PC-3 (cell line): ENCODE measurements at regions not wholly inside any gene's neighbourhood (a gene's known extent, or its start where the extent isn't known, plus 50 kb on each side); places are given as distances from the start of the nearest gene placed in this dataset.

Experiments
- ATAC-seq: fragments of 200-7000 bp; cut with Tn5 transposase; 2 replicates; pipeline ENCODE4 v1.9.1; 2020; ENCODE audit warnings: mild to moderate bottlenecking, moderate library complexity
- BruUV-seq: library from RNA; stranded (reverse); fragments of 400-500 nt; replicated peaks from 2 replicates; lab custom pipeline; 2021; lab: Mats Ljungman, UMichigan
- CTCF ChIA-PET: fragments of 300-600 bp; sonication (Branson Sonifier 250); formaldehyde crosslinking; loops from one replicate; lab custom pipeline; 2022; ENCODE audit warnings: antibody characterized with exemption; lab: Charles Lee
- POLR2A ChIA-PET: fragments of 300-600 bp; sonication (Branson Sonifier 250); formaldehyde crosslinking; loops from one replicate; lab custom pipeline; 2022; ENCODE audit warnings: antibody characterized with exemption; ENCODE audit not compliant: unreplicated experiment; lab: Charles Lee
- DNase-seq: peaks from one replicate; pipeline ENCODE4 v3.0.0-alpha.2; 2015
- H2AFZ ChIP-seq: fragments of 300-600 bp; sonication (generic); 2 replicates; pipeline ENCODE4 v1.6.0; 2016; ENCODE audit warnings: antibody characterized with exemption, low read length
- H3F3A ChIP-seq: fragments of 300-600 bp; sonication (generic); one replicate; pipeline ENCODE4 v1.6.0; 2017; ENCODE audit warnings: antibody characterized with exemption, low read length, control low read depth, mild to moderate bottlenecking; ENCODE audit not compliant: unreplicated experiment
- H3K27ac ChIP-seq: fragments of 300-600 bp; sonication (generic); 2 replicates; pipeline ENCODE4 v1.5.1; 2016; ENCODE audit warnings: mild to moderate bottlenecking, low read length
- H3K27me3 ChIP-seq: fragments of 300-600 bp; sonication (generic); 2 replicates; pipeline ENCODE4 v1.6.1; 2016; ENCODE audit warnings: low read length, mixed read lengths
- H3K36me3 ChIP-seq: fragments of 300-600 bp; sonication (generic); 2 replicates; pipeline ENCODE4 v1.6.1; 2016; ENCODE audit warnings: low read depth, mixed run types, low read length, mixed read lengths
- H3K4me1 ChIP-seq: fragments of 300-600 bp; sonication (generic); 2 replicates; pipeline ENCODE4 v1.5.1; 2016; ENCODE audit warnings: low read length; ENCODE audit not compliant: insufficient read depth
- H3K4me2 ChIP-seq: fragments of 300-600 bp; sonication (generic); 2 replicates; pipeline ENCODE4 v1.6.0; 2016; ENCODE audit warnings: low read length
- H3K4me3 ChIP-seq: fragments of 300-600 bp; sonication (generic); 2 replicates; pipeline ENCODE4 v1.5.1; 2016; ENCODE audit warnings: mild to moderate bottlenecking, low read length, mixed read lengths
- H3K79me2 ChIP-seq: fragments of 300-600 bp; sonication (generic); 2 replicates; pipeline ENCODE4 v1.6.1; 2017; ENCODE audit warnings: low read length, mixed read lengths
- H3K9ac ChIP-seq: fragments of 300-600 bp; sonication (generic); 2 replicates; pipeline ENCODE4 v1.6.0; 2016; ENCODE audit warnings: mild to moderate bottlenecking, low read length
- H3K9me2 ChIP-seq: fragments of 300-600 bp; sonication (generic); replicated peaks from 2 replicates; pipeline ENCODE4 v1.6.1; 2016; ENCODE audit warnings: mixed run types, low read length, mixed read lengths
- H3K9me3 ChIP-seq: fragments of 300-600 bp; sonication (generic); 2 replicates; pipeline ENCODE4 v1.6.1; 2016; ENCODE audit warnings: low read length, mixed read lengths
- H4K20me1 ChIP-seq: fragments of 300-600 bp; sonication (generic); 2 replicates; pipeline ENCODE4 v1.6.1; 2016; ENCODE audit warnings: low read length, mixed read lengths
- CTCF ChIP-seq: fragments of 300-600 bp; sonication (generic); conservative IDR thresholded peaks from 2 replicates; pipeline ENCODE4 v1.5.1; 2017; ENCODE audit warnings: antibody characterized with exemption, low read depth, mild to moderate bottlenecking, low read length
- EZH2 ChIP-seq: fragments of 300-600 bp; sonication (generic); IDR thresholded peaks from one replicate; pipeline ENCODE4 v1.6.1; 2017; ENCODE audit warnings: antibody characterized with exemption, mild to moderate bottlenecking, low read length; ENCODE audit not compliant: unreplicated experiment
- EZH2phosphoT487 ChIP-seq: fragments of 300-600 bp; sonication (generic); IDR thresholded peaks from 2 replicates; pipeline ENCODE4 v1.6.1; 2018; ENCODE audit warnings: mild to moderate bottlenecking, antibody characterized with exemption, low read length, borderline replicate concordance
- intact Hi-C: fragments of 100-400 bp; cut with micrococcal nuclease; formaldehyde crosslinking; loops from 2 replicates; pipeline ENCODE4 v1.9.0; 2023

- no peak overlapping the region for H3K27ac ChIP-seq
- no peak overlapping the region for H3K4me3 ChIP-seq
- H3F3A ChIP-seq: no peaks in the 10 kb centered on the region
- POLR2A ChIA-PET: interaction anchor here (0.6 kb wide), 1 partner anchor 1593 kb away, joined by 4 read pairs; no protein-coding TSS in a partner anchor
- ATAC-seq (no peak), DNase-seq (no peak)
- no peaks in the 10 kb centered on the region for H3K36me3 ChIP-seq
- no peaks in the 10 kb centered on the region for H3K9me3 ChIP-seq
- no TSS peak for BruUV-seq
- H3K4me1 ChIP-seq: no peaks in the 10 kb centered on the region
- no peaks in the 10 kb centered on the region for H4K20me1 ChIP-seq
- H2AFZ ChIP-seq: no peak overlapping the region
- intact Hi-C loops: no loop called here
- CTCF ChIA-PET: no interaction called here
- no peak for TF ChIP-seq CTCF
- no peak for TF ChIP-seq EZH2phosphoT487
- TF ChIP-seq EZH2: no peak
- H3K9ac ChIP-seq: no peak overlapping the region
- no peaks in the 10 kb centered on the region for H3K9me2 ChIP-seq
- no peaks in the 10 kb centered on the region for H3K79me2 ChIP-seq
- H3K4me2 ChIP-seq: no peak overlapping the region
- peaks cover 40% of the 10 kb centered on the region for H3K27me3 ChIP-seq
Observed at GRCh38 chr2:107402330-107402729, 424.4 kb upstream of the RGPD4 start.

- no peak overlapping the region for H3K4me3 ChIP-seq
- no peaks in the 10 kb centered on the region for H4K20me1 ChIP-seq
- H3K36me3 ChIP-seq: no peaks in the 10 kb centered on the region
- no peaks in the 10 kb centered on the region for H3K79me2 ChIP-seq
- peaks cover 31% of the 10 kb centered on the region for H3K27me3 ChIP-seq
- H3K9ac ChIP-seq: no peak overlapping the region
- H3K9me2 ChIP-seq: no peaks in the 10 kb centered on the region
- no peak for DNase-seq
- no peaks in the 10 kb centered on the region for H3K9me3 ChIP-seq
- no peak overlapping the region for H3K4me2 ChIP-seq
- ChIA-PET POLR2A (no interaction called here), CTCF (no interaction called here)
- BruUV-seq: no TSS peak
- no peak overlapping the region for H2AFZ ChIP-seq
- no peaks in the 10 kb centered on the region for H3F3A ChIP-seq
- H3K27ac ChIP-seq: no peak overlapping the region
- TF ChIP-seq EZH2: no peak
- no peak for TF ChIP-seq CTCF
- TF ChIP-seq EZH2phosphoT487: no peak
- ATAC-seq: no peak
- intact Hi-C loops: no loop called here
- H3K4me1 ChIP-seq: no peaks in the 10 kb centered on the region
Observed at GRCh38 chr2:107405261-107405660, 421.4 kb upstream of the RGPD4 start.

- no peak overlapping the region for H3K27ac ChIP-seq
- no peaks in the 10 kb centered on the region for H3K79me2 ChIP-seq
- no peaks in the 10 kb centered on the region for H4K20me1 ChIP-seq
- H3K9me2 ChIP-seq: no peaks in the 10 kb centered on the region
- H2AFZ ChIP-seq: no peak overlapping the region
- H3K4me2 ChIP-seq: no peak overlapping the region
- H3K36me3 ChIP-seq: no peaks in the 10 kb centered on the region
- 0 out of 2 replicates have a peak, but pooled peaks cover 4% of the 10 kb centered on the region for H3K4me1 ChIP-seq
- intact Hi-C loops: no loop called here
- CTCF ChIA-PET: no interaction called here
- peaks cover 24% of the 10 kb centered on the region for H3K27me3 ChIP-seq
- DNase-seq (no peak), ATAC-seq (no peak)
- POLR2A ChIA-PET: no interaction called here
- TF ChIP-seq EZH2 (no peak), EZH2phosphoT487 (no peak), CTCF (no peak)
- no peaks in the 10 kb centered on the region for H3K9me3 ChIP-seq
- H3K4me3 ChIP-seq: no peak overlapping the region
- no TSS peak for BruUV-seq
- H3F3A ChIP-seq: no peaks in the 10 kb centered on the region
- H3K9ac ChIP-seq: no peak overlapping the region
Observed at GRCh38 chr2:107407017-107407416, 419.7 kb upstream of the RGPD4 start.
